Mesendoderm (in vitro differentiated cells): ENCODE measurements at regions not wholly inside any gene's neighbourhood (a gene's known extent, or its start where the extent isn't known, plus 50 kb on each side); places are given as distances from the start of the nearest gene placed in this dataset.

Experiments used
- DNase-seq: peaks from one replicate; pipeline ENCODE4 v3.0.0; 2013
- H2AK5ac ChIP-seq: 2 replicates; pipeline ENCODE4 v1.6.1; 2013; ENCODE audit warnings: low read length, inconsistent platforms
- H2BK120ac ChIP-seq: 2 replicates; pipeline ENCODE4 v1.6.1; 2013; ENCODE audit warnings: low read depth, mild to moderate bottlenecking, low read length, moderate library complexity, mixed read lengths
- H2BK15ac ChIP-seq: replicated peaks from 2 replicates; pipeline ENCODE4 v1.6.1; 2013; ENCODE audit warnings: low read depth, mild to moderate bottlenecking, moderate library complexity
- H2BK5ac ChIP-seq: 2 replicates; pipeline ENCODE4 v1.6.1; 2013; ENCODE audit warnings: low read length, inconsistent platforms
- H3K18ac ChIP-seq: 2 replicates; pipeline ENCODE4 v1.6.1; 2013; ENCODE audit warnings: mild to moderate bottlenecking, low read length, mixed read lengths
- H3K23ac ChIP-seq: one replicate; pipeline ENCODE4 v1.6.1; 2013; ENCODE audit warnings: low read length
- H3K27ac ChIP-seq: 2 replicates; pipeline ENCODE4 v1.5.1; 2013; ENCODE audit warnings: low read depth, mild to moderate bottlenecking, inconsistent platforms, low read length, moderate library complexity
- H3K27me3 ChIP-seq: 2 replicates; pipeline ENCODE4 v1.6.1; 2013; ENCODE audit warnings: low read length, control low read depth, mild to moderate bottlenecking, inconsistent platforms; ENCODE audit not compliant: insufficient read depth, poor library complexity
- H3K36me3 ChIP-seq: 2 replicates; pipeline ENCODE4 v1.6.1; 2013; ENCODE audit warnings: low read length, inconsistent platforms; ENCODE audit not compliant: control insufficient read depth, insufficient read depth
- H3K4ac ChIP-seq: one replicate; pipeline ENCODE4 v1.6.1; 2013; ENCODE audit warnings: low read depth, mild to moderate bottlenecking, low read length, moderate library complexity
- H3K4me1 ChIP-seq: 2 replicates; pipeline ENCODE4 v1.6.1; 2013; ENCODE audit warnings: low read depth, low read length, inconsistent platforms; ENCODE audit not compliant: control insufficient read depth
- H3K4me2 ChIP-seq: 2 replicates; pipeline ENCODE4 v1.6.1; 2013; ENCODE audit warnings: low read length
- H3K4me3 ChIP-seq: 2 replicates; pipeline ENCODE4 v1.5.1; 2013; ENCODE audit warnings: mild to moderate bottlenecking, low read length
- H3K56ac ChIP-seq: one replicate; pipeline ENCODE4 v1.6.1; 2013; ENCODE audit warnings: low read length
- H3K79me1 ChIP-seq: 2 replicates; pipeline ENCODE4 v1.6.1; 2013; ENCODE audit warnings: low read length, inconsistent platforms
- H3K79me2 ChIP-seq: 2 replicates; pipeline ENCODE4 v1.6.1; 2013; ENCODE audit warnings: mild to moderate bottlenecking, low read length; ENCODE audit not compliant: control insufficient read depth, insufficient read depth
- H3K9ac ChIP-seq: 2 replicates; pipeline ENCODE4 v1.6.1; 2013; ENCODE audit warnings: low read length, inconsistent platforms
- H4K5ac ChIP-seq: one replicate; pipeline ENCODE4 v1.6.1; 2013; ENCODE audit warnings: low read length
- H4K8ac ChIP-seq: one replicate; pipeline ENCODE4 v1.6.1; 2013; ENCODE audit warnings: low read depth, mild to moderate bottlenecking, control low read depth, low read length, moderate library complexity
- WGBS: extraction: QIAGEN DNeasy Blood & Tissue Kit; methylation state at CpG from one replicate; pipeline ENCODE4 v1.1.7; 2013; ENCODE audit warnings: low lambda C conversion rate, missing lambda C conversion rate; ENCODE audit not compliant: insufficient coverage; ENCODE audit errors: extremely low coverage; 5-methylcytosine and 5-hydroxymethylcytosine counted together

GRCh38 chr9:93825348-93826115, 129.6 kb downstream of the BARX1 start:
- no peak overlapping the region for H3K23ac ChIP-seq
- H2BK15ac ChIP-seq: no peak overlapping the region
- H2BK5ac ChIP-seq: no peak overlapping the region
- H3K4ac ChIP-seq: no peak overlapping the region
- H3K18ac ChIP-seq: no peak overlapping the region
- H4K8ac ChIP-seq: no peak overlapping the region
- H3K4me3 ChIP-seq: no peak overlapping the region
- H3K79me1 ChIP-seq: no peaks in the 10 kb centered on the region
- WGBS: no CpG with 5 or more reads among the region's 18 CpGs
- no peak overlapping the region for H2BK120ac ChIP-seq
- no peak overlapping the region for H4K5ac ChIP-seq
- no peaks in the 10 kb centered on the region for H3K79me2 ChIP-seq
- H2AK5ac ChIP-seq: no peak overlapping the region
- H3K56ac ChIP-seq: no peak overlapping the region
- H3K4me1 ChIP-seq: no peaks in the 10 kb centered on the region
- DNase-seq: no peak
- H3K36me3 ChIP-seq: no peaks in the 10 kb centered on the region
- H3K4me2 ChIP-seq: no peak overlapping the region
- H3K27me3 ChIP-seq: no peaks in the 10 kb centered on the region
- H3K27ac ChIP-seq: no peak overlapping the region
- H3K9ac ChIP-seq: no peak overlapping the region

- Histone ChIP-seq H3K79me1 (no peaks in the 10 kb centered on the region), H3K23ac (no peak overlapping the region), H3K79me2 (no peaks in the 10 kb centered on the region), H3K9ac (no peak overlapping the region), H3K4ac (no peak overlapping the region), H3K27ac (no peak overlapping the region), H2BK5ac (no peak overlapping the region), H3K4me1 (no peaks in the 10 kb centered on the region), H4K5ac (no peak overlapping the region), H2BK15ac (no peak overlapping the region), H3K56ac (no peak overlapping the region), H3K36me3 (no peaks in the 10 kb centered on the region), H2BK120ac (no peak overlapping the region), H4K8ac (no peak overlapping the region), H3K27me3 (no peaks in the 10 kb centered on the region), H2AK5ac (no peak overlapping the region), H3K4me2 (no peak overlapping the region), H3K4me3 (no peak overlapping the region), H3K18ac (no peak overlapping the region)
- WGBS: no CpG with 5 or more reads among the region's 9 CpGs
- DNase-seq: no peak
Observed at GRCh38 chr9:93824386-93825294, 130.5 kb downstream of the BARX1 start.

- Histone ChIP-seq H3K79me1 (no peaks in the 10 kb centered on the region), H3K4me3 (no peak overlapping the region), H3K79me2 (no peaks in the 10 kb centered on the region), H3K36me3 (no peaks in the 10 kb centered on the region), H2BK120ac (no peak overlapping the region), H2BK15ac (no peak overlapping the region), H3K4me1 (no peaks in the 10 kb centered on the region), H3K4me2 (no peak overlapping the region), H4K5ac (no peak overlapping the region), H3K56ac (no peak overlapping the region), H3K18ac (no peak overlapping the region), H3K27ac (no peak overlapping the region), H4K8ac (no peak overlapping the region), H3K9ac (no peak overlapping the region), H2BK5ac (no peak overlapping the region), H3K4ac (no peak overlapping the region), H3K27me3 (no peaks in the 10 kb centered on the region), H3K23ac (no peak overlapping the region), H2AK5ac (no peak overlapping the region)
- DNase-seq: no peak
- no CpG with 5 or more reads among the region's 9 CpGs for WGBS
Observed at GRCh38 chr9:93823245-93824072, 131.7 kb downstream of the BARX1 start.

GRCh38 chr9:93822229-93822628, 132.9 kb downstream of the BARX1 start:
- Histone ChIP-seq H3K56ac (no peak overlapping the region), H3K4ac (no peak overlapping the region), H2AK5ac (no peak overlapping the region), H3K79me1 (no peaks in the 10 kb centered on the region), H3K9ac (no peak overlapping the region), H4K8ac (no peak overlapping the region), H3K4me3 (no peak overlapping the region), H3K18ac (no peak overlapping the region), H3K27ac (no peak overlapping the region), H3K36me3 (no peaks in the 10 kb centered on the region), H2BK15ac (no peak overlapping the region), H4K5ac (no peak overlapping the region), H2BK120ac (no peak overlapping the region), H2BK5ac (no peak overlapping the region), H3K79me2 (no peaks in the 10 kb centered on the region), H3K4me1 (no peaks in the 10 kb centered on the region), H3K23ac (no peak overlapping the region), H3K27me3 (no peaks in the 10 kb centered on the region), H3K4me2 (no peak overlapping the region)
- no peak for DNase-seq
- WGBS: no CpG with 5 or more reads among the region's 6 CpGs

- no CpG with 5 or more reads among the region's 2 CpGs for WGBS
Observed at GRCh38 chr9:93821307-93821703, 133.8 kb downstream of the BARX1 start.

More at GRCh38 chr9:93821307-93821703, 133.8 kb downstream of the BARX1 start:
- Histone ChIP-seq H2AK5ac (no peak overlapping the region), H3K79me2 (no peaks in the 10 kb centered on the region), H2BK120ac (no peak overlapping the region), H3K4ac (no peak overlapping the region), H3K4me1 (no peaks in the 10 kb centered on the region), H3K4me2 (no peak overlapping the region), H4K5ac (no peak overlapping the region), H2BK5ac (no peak overlapping the region), H3K23ac (no peak overlapping the region), H3K27me3 (no peaks in the 10 kb centered on the region), H3K18ac (no peak overlapping the region), H4K8ac (no peak overlapping the region), H3K9ac (no peak overlapping the region), H3K79me1 (no peaks in the 10 kb centered on the region), H3K36me3 (no peaks in the 10 kb centered on the region), H3K4me3 (no peak overlapping the region), H2BK15ac (no peak overlapping the region), H3K27ac (no peak overlapping the region), H3K56ac (no peak overlapping the region)
- DNase-seq: no peak
